HEK293T (cell line): ENCODE measurements at regions not wholly inside any gene's neighbourhood (a gene's known extent, or its start where the extent isn't known, plus 50 kb on each side); places are given as distances from the start of the nearest gene placed in this dataset.

ENCODE experiments used
- BHLHE40 ChIP-seq: fragments of 450-650 bp; IDR thresholded peaks from 2 replicates; pipeline ENCODE4 v1.6.1; 2016; ENCODE audit warnings: mild to moderate bottlenecking, moderate library complexity, borderline replicate concordance
- CTBP1 ChIP-seq: fragments of 450-650 bp; IDR thresholded peaks from 2 replicates; pipeline ENCODE4 v1.6.1; 2016; ENCODE audit warnings: borderline replicate concordance
- ELF4 ChIP-seq: fragments of 450-650 bp; IDR thresholded peaks from 2 replicates; pipeline ENCODE4 v1.6.1; 2017; ENCODE audit warnings: antibody characterized with exemption
- FOXA1 ChIP-seq: fragments of 450-650 bp; IDR thresholded peaks from 2 replicates; pipeline ENCODE4 v1.6.1; 2016; ENCODE audit warnings: mild to moderate bottlenecking
- FOXM1 ChIP-seq: fragments of 450-650 bp; IDR thresholded peaks from 2 replicates; pipeline ENCODE4 v1.6.1; 2017; ENCODE audit warnings: mild to moderate bottlenecking, borderline replicate concordance
- HDGF ChIP-seq: fragments of 450-650 bp; IDR thresholded peaks from 2 replicates; pipeline ENCODE4 v1.6.1; 2017; ENCODE audit warnings: antibody characterized with exemption, borderline replicate concordance
- L3MBTL2 ChIP-seq: fragments of 450-650 bp; conservative IDR thresholded peaks from 2 replicates; pipeline ENCODE4 v1.6.1; 2016; ENCODE audit warnings: mild to moderate bottlenecking
- NFRKB ChIP-seq: fragments of 450-650 bp; IDR thresholded peaks from 2 replicates; pipeline ENCODE4 v1.6.1; 2016; ENCODE audit warnings: mild to moderate bottlenecking, moderate library complexity
- PKNOX1 ChIP-seq: fragments of 450-650 bp; IDR thresholded peaks from 2 replicates; pipeline ENCODE4 v1.6.1; 2016
- SP1 ChIP-seq: fragments of 450-650 bp; IDR thresholded peaks from 2 replicates; pipeline ENCODE4 v1.6.1; 2017
- ZNF384 ChIP-seq: fragments of 450-650 bp; IDR thresholded peaks from 2 replicates; pipeline ENCODE4 v1.6.1; 2016

DNA sequence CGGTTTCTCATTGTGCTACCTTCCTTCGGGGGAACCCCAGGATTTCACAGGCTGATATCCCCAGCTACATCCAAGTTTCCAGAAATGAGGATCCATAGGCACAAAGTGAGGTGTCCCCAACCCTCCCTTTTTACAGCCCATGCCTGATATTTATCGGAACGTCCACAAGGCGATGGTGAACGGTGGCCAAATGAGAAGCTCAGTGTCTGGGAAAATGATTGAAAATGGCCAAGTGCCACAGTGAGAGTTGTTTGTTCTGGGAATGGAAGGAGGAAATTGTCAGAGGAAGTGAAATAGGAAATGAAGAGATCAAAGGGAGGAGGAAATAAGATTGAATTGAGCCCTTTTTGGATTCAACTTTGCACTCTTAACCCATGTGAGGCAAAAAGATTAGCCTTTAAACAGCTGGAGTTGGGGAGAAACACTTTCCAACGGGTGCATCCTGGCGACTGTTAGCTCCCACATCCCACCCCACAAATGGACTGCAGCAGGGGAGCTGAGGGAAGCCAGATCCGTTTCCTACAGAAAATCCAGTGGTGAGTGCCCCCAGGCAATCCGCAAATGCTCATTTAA is 294.4 kb upstream of the IRX5 start:
- TF ChIP-seq FOXA1 (no peak), ELF4 (no peak), CTBP1 (no peak), L3MBTL2 (no peak), PKNOX1 (no peak), SP1 (no peak), ZNF384 (no peak), BHLHE40 (no peak), NFRKB (no peak), HDGF (no peak), FOXM1 (no peak)
